Spinal cord (tissue), 9 donors: ENCODE measurements at regions not wholly inside any gene's neighbourhood (a gene's known extent, or its start where the extent isn't known, plus 50 kb on each side); places are given as distances from the start of the nearest gene placed in this dataset.
"Not testable (repeated sequence)": the region's sequence is repeated elsewhere in the genome, so short reads cannot be mapped to it uniquely, and the experiment has no call there.

Source experiments
- DNase-seq, 6 donors: peaks; one replicate each; pipeline versions ENCODE4 v3.0.0 to v3.0.0-alpha.2; 2013 to 2015; ENCODE audit warnings: low spot score in 6 of 6, low read depth in 4 of 6
- H3K27ac ChIP-seq: one replicate; pipeline ENCODE4 v1.5.1; 2013; ENCODE audit warnings: low read depth, low read length, control low read depth
- H3K27me3 ChIP-seq: one replicate; pipeline ENCODE4 v1.6.1; 2013; ENCODE audit warnings: low read length; ENCODE audit not compliant: control insufficient read depth, insufficient read depth
- H3K36me3 ChIP-seq: one replicate; pipeline ENCODE4 v1.6.1; 2013; ENCODE audit warnings: low read length; ENCODE audit not compliant: control insufficient read depth, insufficient read depth
- H3K4me1 ChIP-seq: one replicate; pipeline ENCODE4 v1.6.1; 2013; ENCODE audit warnings: low read length; ENCODE audit not compliant: control insufficient read depth, insufficient read depth
- H3K4me3 ChIP-seq: one replicate; pipeline ENCODE4 v1.5.1; 2013; ENCODE audit warnings: low read depth, low read length, control low read depth
- H3K9me3 ChIP-seq: one replicate; pipeline ENCODE4 v1.6.1; 2013; ENCODE audit warnings: low read length; ENCODE audit not compliant: control insufficient read depth, insufficient read depth
- WGBS: methylation state at CpG from one replicate; pipeline ENCODE4 v1.1.5; 2013; ENCODE audit warnings: missing lambda C conversion rate; ENCODE audit not compliant: insufficient coverage; 5-methylcytosine and 5-hydroxymethylcytosine counted together
- donor health status: healthy.

DNA sequence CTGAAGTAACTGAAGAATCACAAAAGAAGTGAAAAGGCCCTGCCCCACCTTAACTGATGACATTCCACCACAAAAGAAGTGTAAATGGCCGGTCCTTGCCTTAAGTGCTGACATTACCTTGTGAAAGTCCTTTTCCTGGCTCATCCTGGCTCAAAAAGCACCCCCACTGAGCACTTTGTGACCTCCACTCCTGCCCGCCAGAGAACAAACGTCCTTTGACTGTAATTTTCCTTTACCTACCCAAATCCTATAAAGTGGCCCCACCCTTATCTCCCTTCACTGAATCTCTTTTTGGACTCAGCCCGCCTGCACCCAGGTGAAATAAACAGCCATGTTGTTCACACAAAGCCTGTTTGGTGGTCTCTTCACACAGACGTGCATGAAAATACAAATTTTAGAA, 549.9 kb upstream of the ADGRL2 start:
- DNase-seq, H3K27me3 ChIP-seq, H3K9me3 ChIP-seq, H3K36me3 ChIP-seq, H3K4me1 ChIP-seq, H3K27ac ChIP-seq, H3K4me3 ChIP-seq: not testable (repeated sequence)
- 79% methylated on average over 4 of the region's 5 CpGs for WGBS

GRCh38 chr1:81245084-81245715, 555.5 kb upstream of the ADGRL2 start:
- H3K4me3 ChIP-seq, H3K9me3 ChIP-seq, H3K4me1 ChIP-seq, H3K36me3 ChIP-seq, H3K27me3 ChIP-seq, DNase-seq, H3K27ac ChIP-seq: not testable (repeated sequence)
- WGBS: 72% methylated on average over 4 of the region's 6 CpGs

DNA sequence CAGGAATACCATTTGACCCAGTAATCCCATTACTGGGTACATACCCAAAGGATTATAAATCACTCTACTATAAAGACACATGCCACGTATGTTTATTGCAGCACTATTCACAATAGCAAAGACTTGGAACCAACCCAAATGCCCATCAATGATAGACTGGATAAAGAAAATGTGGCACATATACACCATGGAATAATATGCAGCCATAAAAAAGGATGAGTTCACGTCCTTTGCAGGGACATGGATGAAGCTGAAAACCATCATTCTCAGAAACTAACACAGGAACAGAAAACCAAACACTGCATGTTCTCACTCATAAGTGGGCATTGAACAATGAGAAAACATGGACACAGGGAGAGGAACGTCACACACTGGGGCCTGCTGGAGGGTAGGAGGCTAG, 556.1 kb upstream of the ADGRL2 start:
- not testable (repeated sequence) for DNase-seq, H3K36me3 ChIP-seq, H3K4me3 ChIP-seq, H3K27me3 ChIP-seq, H3K4me1 ChIP-seq, H3K9me3 ChIP-seq, H3K27ac ChIP-seq
- no CpG with 5 or more reads among the region's 3 CpGs for WGBS

DNA sequence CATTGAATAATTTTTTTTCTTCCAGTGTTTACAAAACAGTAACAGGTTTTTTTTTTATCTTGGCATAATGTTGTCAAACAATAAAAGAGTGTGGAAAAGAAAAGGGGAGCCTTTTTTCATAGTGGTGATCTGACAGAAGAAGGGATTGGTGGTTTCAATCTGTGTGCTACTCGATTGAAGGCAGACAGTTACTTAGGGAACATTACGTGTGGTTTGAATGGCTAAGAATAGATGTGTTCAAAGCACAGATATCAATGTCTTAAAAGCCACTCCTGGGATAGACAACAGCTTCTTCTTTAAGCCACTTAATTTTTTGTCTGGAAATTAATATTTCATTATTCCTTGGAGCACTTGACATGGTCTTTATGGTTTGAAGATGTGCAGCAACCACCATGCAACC, 558.6 kb upstream of the ADGRL2 start:
- Histone ChIP-seq H3K9me3 (no peaks in the 10 kb centered on the region), H3K27ac (no peak overlapping the region), H3K4me1 (no peaks in the 10 kb centered on the region), H3K36me3 (no peaks in the 10 kb centered on the region), H3K4me3 (no peak overlapping the region), H3K27me3 (peaks cover 8% of the 10 kb centered on the region)
- 43% methylated on average over 1 of the region's 2 CpGs for WGBS
- DNase-seq: no peak

GRCh38 chr1:81238129-81238528, 562.6 kb upstream of the ADGRL2 start:
- H3K36me3 ChIP-seq: no peaks in the 10 kb centered on the region
- peak overlapping the region; percentile 38 for H3K27ac ChIP-seq
- H3K27me3 ChIP-seq: peaks cover 8% of the 10 kb centered on the region
- peak in 2 of 6 donors; percentile 14 to 25 for DNase-seq
- no peaks in the 10 kb centered on the region for H3K9me3 ChIP-seq
- H3K4me1 ChIP-seq: no peaks in the 10 kb centered on the region
- no CpG with 5 or more reads among the region's 3 CpGs for WGBS
- H3K4me3 ChIP-seq: peak overlapping the region; percentile 6

- WGBS: no CpG with 5 or more reads among the region's 8 CpGs
- Histone ChIP-seq H3K36me3 (no peaks in the 10 kb centered on the region), H3K27ac (no peak overlapping the region), H3K4me1 (no peaks in the 10 kb centered on the region), H3K27me3 (peaks cover 8% of the 10 kb centered on the region), H3K9me3 (no peaks in the 10 kb centered on the region), H3K4me3 (peak overlapping the region; percentile 6)
- DNase-seq: no peak
Observed at GRCh38 chr1:81237473-81238089, 563.2 kb upstream of the ADGRL2 start.

DNA sequence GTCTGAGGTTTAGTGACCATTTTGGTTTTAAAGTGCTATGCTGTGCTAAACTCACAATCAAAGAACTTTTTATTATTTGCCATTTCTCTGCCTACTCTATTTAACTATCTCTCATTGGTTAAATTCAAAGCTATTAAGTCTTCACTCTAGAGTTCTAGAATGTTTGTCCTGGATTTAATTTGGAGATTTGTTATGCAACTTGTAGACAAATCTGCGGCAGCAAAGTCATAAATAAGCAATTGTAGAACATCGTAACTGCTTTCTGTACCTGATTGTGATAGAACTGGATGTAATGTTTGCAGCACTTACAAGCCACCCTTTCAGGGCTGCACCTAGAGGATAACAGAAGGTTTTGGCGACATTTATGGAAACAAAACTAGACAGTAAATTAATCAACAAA, 566.5 kb upstream of the ADGRL2 start:
- no peak overlapping the region for H3K27ac ChIP-seq
- 67% methylated on average over 1 of the region's 3 CpGs for WGBS
- H3K36me3 ChIP-seq: no peaks in the 10 kb centered on the region
- no peaks in the 10 kb centered on the region for H3K9me3 ChIP-seq
- H3K4me1 ChIP-seq: no peaks in the 10 kb centered on the region
- no peak overlapping the region for H3K4me3 ChIP-seq
- peaks cover 8% of the 10 kb centered on the region for H3K27me3 ChIP-seq
- no peak for DNase-seq

DNA sequence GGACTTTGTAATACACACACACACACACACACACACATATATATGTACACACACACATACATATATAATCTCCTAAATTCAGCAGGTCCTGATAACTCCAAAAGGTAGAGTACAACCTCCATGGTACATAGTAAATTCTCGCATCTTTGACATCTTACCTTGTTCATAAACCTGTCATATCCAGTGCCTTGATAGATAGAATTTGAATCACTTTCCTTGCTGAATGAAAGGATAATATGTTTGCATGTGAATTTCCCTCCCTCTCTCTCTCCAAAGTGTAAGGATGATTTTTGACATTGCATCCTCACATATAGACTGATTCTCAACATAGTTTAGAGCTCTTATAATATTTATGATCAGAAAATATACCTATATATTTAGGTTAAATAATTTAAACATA, 567.1 kb upstream of the ADGRL2 start:
- H3K4me1 ChIP-seq: no peaks in the 10 kb centered on the region
- DNase-seq: no peak
- H3K9me3 ChIP-seq: no peaks in the 10 kb centered on the region
- H3K27me3 ChIP-seq: peaks cover 6% of the 10 kb centered on the region
- no peak overlapping the region for H3K27ac ChIP-seq
- no peaks in the 10 kb centered on the region for H3K36me3 ChIP-seq
- WGBS: no CpG with 5 or more reads among the region's 1 CpG
- no peak overlapping the region for H3K4me3 ChIP-seq

- no peaks in the 10 kb centered on the region for H3K36me3 ChIP-seq
- WGBS: no CpG with 5 or more reads among the region's 5 CpGs
- no peaks in the 10 kb centered on the region for H3K4me1 ChIP-seq
- peaks cover under 1% of the 10 kb centered on the region for H3K27me3 ChIP-seq
- no peaks in the 10 kb centered on the region for H3K9me3 ChIP-seq
- DNase-seq: peak in 2 of 6 donors; percentile 28 to 86
- H3K4me3 ChIP-seq: no peak overlapping the region
- no peak overlapping the region for H3K27ac ChIP-seq
Observed at GRCh38 chr1:81232420-81232819, 568.3 kb upstream of the ADGRL2 start.

- no peaks in the 10 kb centered on the region for H3K36me3 ChIP-seq
- no peak overlapping the region for H3K27ac ChIP-seq
- no CpG with 5 or more reads among the region's 1 CpG for WGBS
- no peaks in the 10 kb centered on the region for H3K9me3 ChIP-seq
- H3K4me1 ChIP-seq: no peaks in the 10 kb centered on the region
- H3K4me3 ChIP-seq: no peak overlapping the region
- H3K27me3 ChIP-seq: no peaks in the 10 kb centered on the region
- no peak for DNase-seq
Observed at GRCh38 chr1:81231729-81232038, 569.0 kb upstream of the ADGRL2 start.
